ENCODE measurements at regions not wholly inside any gene's neighbourhood (a gene's known extent, or its start where the extent isn't known, plus 50 kb on each side); places are given as distances from the start of the nearest gene placed in this dataset.
A peak's percentile ranks its signal among the peaks of the same experiment; 100 is the strongest.

- Mint-ChIP-seq H3K4me1 (ENCODE audit: low read depth) (peaks cover 30% of the 10 kb centered on the region), H3K27me3 (ENCODE audit: insufficient read depth) (peaks cover 3% of the 10 kb centered on the region; the same call in 1 of the 2 replicates), H3K9me3 (peaks cover 3% of the 10 kb centered on the region; the same call in 1 of the 2 replicates), H3K36me3 (ENCODE audit: low read depth) (no peaks in the 10 kb centered on the region), H3K4me3 (peak overlapping the region; percentile 49), H3K27ac (no peak overlapping the region)
- DNase-seq, result peak; percentile 8
- no peak for TF ChIP-seq CTCF (IDR thresholded peaks at IDR 0.05)
Observed at GRCh38 chr18:35861367-35862118, 110.9 kb upstream of the RMP24 start.

GRCh38 chr18:35862119-35862640 lies 110.3 kb upstream of the RMP24 start:
- H3K27ac Mint-ChIP-seq, result no peak overlapping the region
- TF ChIP-seq CTCF (IDR thresholded peaks at IDR 0.05), result no peak
- peaks cover 3% of the 10 kb centered on the region; the same call in 1 of the 2 replicates for H3K27me3 Mint-ChIP-seq (ENCODE audit: insufficient read depth)

GRCh38 chr18:35864916-35865315 lies 107.6 kb upstream of the RMP24 start:
- H3K4me1 Mint-ChIP-seq (ENCODE audit: low read depth), result peaks cover 29% of the 10 kb centered on the region
- TF ChIP-seq CTCF (IDR thresholded peaks at IDR 0.05), result no peak
- H3K27ac Mint-ChIP-seq, result no peak overlapping the region
- H3K9me3 Mint-ChIP-seq, result no peaks in the 10 kb centered on the region
- H3K27me3 Mint-ChIP-seq (ENCODE audit: insufficient read depth), result peaks cover 3% of the 10 kb centered on the region; the same call in 1 of the 2 replicates
- H3K36me3 Mint-ChIP-seq (ENCODE audit: low read depth), result no peaks in the 10 kb centered on the region
- H3K4me3 Mint-ChIP-seq, result no peak overlapping the region
- DNase-seq, result no peak

More at GRCh38 chr18:35862119-35862640, 110.3 kb upstream of the RMP24 start:
- Mint-ChIP-seq H3K4me1 (ENCODE audit: low read depth) (peaks cover 29% of the 10 kb centered on the region), H3K36me3 (ENCODE audit: low read depth) (no peaks in the 10 kb centered on the region), H3K9me3 (no peaks in the 10 kb centered on the region; the same call in 1 of the 2 replicates), H3K4me3 (peak overlapping the region; percentile 49)
- no peak for DNase-seq

- no peaks in the 10 kb centered on the region for H3K4me1 Mint-ChIP-seq (ENCODE audit: low read depth)
- DNase-seq, result no peak
- no peak for TF ChIP-seq CTCF (IDR thresholded peaks at IDR 0.05)
- H3K27ac Mint-ChIP-seq, result no peak overlapping the region
- no peak overlapping the region for H3K4me3 Mint-ChIP-seq
- H3K36me3 Mint-ChIP-seq (ENCODE audit: low read depth), result no peaks in the 10 kb centered on the region
- H3K9me3 Mint-ChIP-seq, result peaks cover 4% of the 10 kb centered on the region; the same call in 1 of the 2 replicates
- no peaks in the 10 kb centered on the region; the same call in 1 of the 2 replicates for H3K27me3 Mint-ChIP-seq (ENCODE audit: insufficient read depth)
Observed at GRCh38 chr18:35868915-35869314, 103.6 kb upstream of the RMP24 start.

- no peak overlapping the region for H3K4me3 Mint-ChIP-seq
- no peak for DNase-seq
- no peaks in the 10 kb centered on the region for H3K4me1 Mint-ChIP-seq (ENCODE audit: low read depth)
- H3K27me3 Mint-ChIP-seq (ENCODE audit: insufficient read depth), result peaks cover 2% of the 10 kb centered on the region
- H3K9me3 Mint-ChIP-seq, result peaks cover 4% of the 10 kb centered on the region; the same call in 1 of the 2 replicates
- no peaks in the 10 kb centered on the region for H3K36me3 Mint-ChIP-seq (ENCODE audit: low read depth)
- no peak overlapping the region for H3K27ac Mint-ChIP-seq
- no peak for TF ChIP-seq CTCF (IDR thresholded peaks at IDR 0.05)
Observed at GRCh38 chr18:35871337-35871736, 101.1 kb upstream of the RMP24 start.
